ENCODE measurements at regions not wholly inside any gene's neighbourhood (a gene's known extent, or its start where the extent isn't known, plus 50 kb on each side); places are given as distances from the start of the nearest gene placed in this dataset.
"Not testable (repeated sequence)": the region's sequence is repeated elsewhere in the genome, so short reads cannot be mapped to it uniquely, and the experiment has no call there.

DNA sequence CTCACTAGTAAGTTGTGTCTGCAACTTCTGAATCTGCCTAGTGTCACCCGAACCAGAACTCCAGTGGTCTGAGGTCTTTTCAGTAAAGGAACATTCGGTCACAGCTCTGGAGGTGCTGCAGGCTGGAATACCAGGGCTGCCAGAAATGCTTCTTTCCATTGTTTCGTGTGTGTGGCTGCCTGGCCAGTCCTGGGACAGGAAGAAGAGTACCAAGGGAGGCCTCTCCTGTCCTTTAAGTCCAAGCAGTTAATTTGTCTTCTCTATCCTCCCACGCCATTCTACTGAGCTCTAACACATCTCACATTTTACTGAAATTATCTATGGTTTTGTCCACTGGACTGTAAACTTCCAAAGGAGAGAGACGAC, 196.0 kb downstream of the LNPK start:
- DNase-seq, result no peak
- no peaks in the 10 kb centered on the region for H3K36me3 ChIP-seq
- no peaks in the 10 kb centered on the region; the same call in 1 of the 2 replicates for H3K27me3 ChIP-seq
- no peaks in the 10 kb centered on the region for H3K9me3 ChIP-seq
- no peak overlapping the region for H3K4me3 ChIP-seq

DNA sequence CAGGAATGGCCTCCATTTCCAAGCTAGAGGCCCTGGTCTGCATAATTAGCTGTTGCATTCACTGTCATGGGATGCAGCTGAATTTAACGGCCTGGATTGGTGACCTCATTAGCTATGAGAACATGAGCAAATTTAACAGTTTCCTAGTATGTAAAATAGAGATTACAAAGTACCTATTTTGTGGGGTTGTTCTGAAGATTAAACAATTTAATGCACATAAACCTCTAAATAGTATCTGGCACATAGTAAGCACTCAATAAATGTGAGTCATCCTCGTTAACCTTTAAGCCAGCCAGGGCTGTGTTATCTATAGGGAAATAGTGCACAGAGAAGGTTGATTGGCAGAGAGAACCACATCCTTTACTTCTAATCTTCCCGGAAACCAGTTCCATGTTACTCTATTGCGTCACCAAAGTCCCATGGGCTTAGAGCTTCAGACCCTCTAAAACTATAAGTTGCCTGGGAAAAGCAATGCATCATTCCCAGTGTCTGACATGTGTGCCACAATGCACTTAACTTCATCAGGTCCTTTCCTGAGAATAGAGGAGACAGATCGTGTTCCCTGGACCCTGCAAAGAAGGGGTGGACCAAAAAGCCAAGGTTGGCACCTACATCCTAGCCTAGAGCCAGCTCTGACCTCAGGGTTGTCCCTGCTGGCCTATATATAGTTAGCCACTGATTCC, 196.5 kb downstream of the LNPK start:
- Histone ChIP-seq H3K9me3 (no peaks in the 10 kb centered on the region), H3K27me3 (no peaks in the 10 kb centered on the region; the same call in 1 of the 2 replicates), H3K36me3 (no peaks in the 10 kb centered on the region), H3K4me3 (no peak overlapping the region)
- DNase-seq, result no peak

DNA sequence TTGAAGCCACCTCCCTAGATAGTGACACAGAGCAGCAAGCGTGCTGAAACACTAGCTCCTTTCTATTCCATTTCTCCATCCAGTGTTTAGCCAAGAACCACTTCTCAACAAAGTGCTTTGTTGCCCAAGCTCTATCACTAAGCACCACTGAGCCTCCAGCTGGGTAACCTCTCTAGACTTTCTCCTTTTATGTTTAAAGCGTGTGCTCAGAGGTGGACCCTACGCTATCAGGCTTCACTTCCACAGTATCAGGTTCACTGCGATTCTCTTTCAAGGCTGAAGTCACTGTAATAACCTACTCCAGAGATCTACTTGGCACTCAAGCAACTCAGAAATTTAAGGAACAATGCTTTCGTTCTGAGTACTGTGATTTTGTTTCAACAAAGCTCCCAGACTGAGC, 197.9 kb downstream of the LNPK start:
- H3K36me3 ChIP-seq, result no peaks in the 10 kb centered on the region
- H3K27me3 ChIP-seq, result no peaks in the 10 kb centered on the region; the same call in 1 of the 2 replicates
- no peak for DNase-seq
- no peak overlapping the region for H3K4me3 ChIP-seq
- no peaks in the 10 kb centered on the region for H3K9me3 ChIP-seq

DNA sequence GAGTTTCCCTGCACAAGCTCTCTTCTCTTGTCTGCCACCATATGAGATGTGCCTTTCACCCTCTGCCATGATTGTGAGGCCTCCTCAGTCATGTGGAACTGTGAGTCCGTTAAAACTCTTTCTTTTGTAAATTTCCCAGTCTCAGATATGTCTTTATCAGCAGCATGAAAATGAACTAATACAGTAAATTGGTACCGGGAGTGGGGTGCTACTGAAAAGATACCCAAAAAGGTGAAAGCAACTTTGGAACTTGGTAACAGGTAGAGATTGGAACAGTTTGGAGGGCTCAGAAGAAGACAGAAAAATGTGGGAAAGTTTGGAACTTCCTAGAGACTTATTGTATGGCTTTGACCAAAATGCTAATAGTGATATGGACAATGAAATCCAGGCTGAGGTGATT, 205.6 kb downstream of the LNPK start:
- H3K27me3 ChIP-seq, H3K4me3 ChIP-seq, H3K36me3 ChIP-seq, DNase-seq: not testable (repeated sequence)
- H3K9me3 ChIP-seq, result peaks cover 14% of the 10 kb centered on the region

DNA sequence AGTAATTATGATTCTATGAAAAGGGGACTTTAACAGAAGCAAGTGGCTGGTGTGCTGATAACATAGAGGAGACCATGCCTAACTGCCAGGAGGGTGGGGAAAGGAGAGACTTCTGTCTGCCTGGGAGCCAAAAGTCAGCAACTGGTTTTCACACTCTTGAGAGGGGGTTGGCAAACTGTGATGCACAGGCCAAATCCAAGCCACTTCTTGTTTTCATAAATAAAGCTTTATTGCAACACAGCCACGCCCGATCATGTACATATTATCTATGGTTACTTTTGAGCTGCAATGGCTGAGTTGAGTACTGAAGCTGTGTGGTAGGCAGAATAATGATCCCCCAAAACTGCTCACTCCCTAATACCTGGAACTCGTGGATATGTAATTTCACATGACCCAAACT, 208.4 kb downstream of the LNPK start:
- no peak overlapping the region for H3K4me3 ChIP-seq
- H3K27me3 ChIP-seq, result no peaks in the 10 kb centered on the region
- no peaks in the 10 kb centered on the region for H3K36me3 ChIP-seq
- peaks cover 14% of the 10 kb centered on the region for H3K9me3 ChIP-seq
- no peak for DNase-seq

DNA sequence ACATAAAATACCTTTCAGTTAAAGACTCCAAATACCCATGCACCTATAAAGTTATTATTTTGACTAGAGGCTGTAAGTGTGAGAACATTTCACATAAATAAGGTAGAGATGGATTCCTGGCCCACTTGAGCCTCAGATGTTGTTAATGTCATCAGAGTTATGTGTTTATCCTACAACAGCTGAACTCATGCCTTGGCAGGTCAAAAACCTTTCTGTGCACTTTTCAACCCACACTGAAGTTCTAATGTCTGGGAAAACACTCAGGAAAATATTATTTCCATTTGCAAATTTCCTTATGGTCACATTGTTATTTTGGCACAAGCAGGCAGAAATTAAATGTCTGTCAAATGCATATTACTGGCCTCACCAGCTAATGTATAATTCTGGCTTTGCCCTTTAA, 209.2 kb downstream of the LNPK start:
- Histone ChIP-seq H3K27me3 (no peaks in the 10 kb centered on the region), H3K36me3 (no peaks in the 10 kb centered on the region), H3K4me3 (no peak overlapping the region), H3K9me3 (peaks cover 14% of the 10 kb centered on the region)
- no peak for DNase-seq

DNA sequence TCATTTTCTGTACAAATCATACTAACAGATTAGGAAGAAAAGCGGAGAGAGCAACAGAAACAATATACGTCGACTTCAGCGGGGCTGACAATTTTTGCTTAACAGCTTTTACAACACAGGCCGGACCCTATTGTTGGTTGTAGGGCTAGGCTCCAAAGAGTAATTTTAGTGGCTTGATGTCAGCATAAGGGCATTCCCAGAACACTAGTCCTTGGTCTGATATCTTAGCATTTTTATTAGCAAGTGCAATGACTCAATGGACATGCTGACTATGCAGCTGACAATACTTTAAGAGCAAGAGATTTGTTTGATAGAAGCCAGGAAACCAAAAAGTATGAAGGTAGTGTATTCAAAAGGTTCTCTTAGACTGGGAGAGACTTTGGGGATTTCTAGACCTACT, 209.9 kb downstream of the LNPK start:
- H3K4me3 ChIP-seq, result no peak overlapping the region
- DNase-seq, result no peak
- H3K36me3 ChIP-seq, result no peaks in the 10 kb centered on the region
- no peaks in the 10 kb centered on the region for H3K27me3 ChIP-seq
- peaks cover 14% of the 10 kb centered on the region for H3K9me3 ChIP-seq

DNA sequence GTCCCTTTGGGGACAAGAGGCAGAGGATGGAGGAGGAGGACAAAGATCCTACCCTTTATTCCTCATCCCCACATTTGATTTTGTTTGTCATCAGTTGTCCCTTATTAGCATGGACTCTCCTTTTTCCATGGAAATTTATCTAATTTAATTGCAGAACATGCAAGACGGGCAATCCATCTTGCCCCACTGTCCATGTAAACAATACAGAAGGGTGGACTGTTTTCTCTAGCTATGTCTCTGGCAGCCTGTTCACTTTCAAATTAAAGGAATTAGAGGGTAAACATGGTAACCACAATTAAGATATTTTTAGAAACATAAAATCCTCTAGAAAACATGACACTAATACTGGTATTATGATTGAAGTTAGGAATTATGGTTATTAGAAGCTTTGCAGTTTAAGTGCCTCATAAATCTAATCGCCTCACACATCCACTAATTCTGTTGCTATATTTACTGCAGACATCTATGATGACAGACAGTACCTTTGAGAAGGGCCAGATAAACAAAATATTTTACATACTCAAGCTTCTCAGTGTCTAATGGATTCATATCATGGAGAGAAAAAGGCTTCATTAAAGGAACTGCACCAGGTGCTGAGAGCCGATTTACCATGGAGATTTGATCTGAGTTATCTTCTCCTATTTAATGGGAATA, 215.5 kb downstream of the LNPK start:
- no peaks in the 10 kb centered on the region for H3K27me3 ChIP-seq
- DNase-seq, result no peak
- no peaks in the 10 kb centered on the region for H3K36me3 ChIP-seq
- no peaks in the 10 kb centered on the region for H3K9me3 ChIP-seq
- no peak overlapping the region for H3K4me3 ChIP-seq

DNA sequence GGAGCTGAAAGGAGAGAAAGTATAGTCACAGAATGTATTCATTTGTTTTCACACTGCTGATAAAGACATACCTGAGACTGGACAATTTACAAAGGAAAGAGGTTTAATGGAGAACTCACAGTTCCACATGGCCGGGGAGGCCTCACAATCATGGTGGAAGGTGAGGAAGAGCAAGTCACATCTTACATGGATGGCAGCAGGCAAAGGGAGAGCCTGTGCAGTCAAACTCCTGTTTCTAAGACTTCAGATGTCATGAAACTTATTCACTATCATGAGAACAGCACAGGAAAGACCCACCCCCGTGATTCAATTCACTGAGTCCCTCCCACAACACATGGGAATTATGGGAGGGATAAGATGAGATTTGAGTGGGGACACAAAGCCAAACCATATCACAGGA, 224.7 kb downstream of the LNPK start:
- not testable (repeated sequence) for H3K36me3 ChIP-seq, H3K27me3 ChIP-seq, H3K4me3 ChIP-seq, H3K9me3 ChIP-seq, DNase-seq

DNA sequence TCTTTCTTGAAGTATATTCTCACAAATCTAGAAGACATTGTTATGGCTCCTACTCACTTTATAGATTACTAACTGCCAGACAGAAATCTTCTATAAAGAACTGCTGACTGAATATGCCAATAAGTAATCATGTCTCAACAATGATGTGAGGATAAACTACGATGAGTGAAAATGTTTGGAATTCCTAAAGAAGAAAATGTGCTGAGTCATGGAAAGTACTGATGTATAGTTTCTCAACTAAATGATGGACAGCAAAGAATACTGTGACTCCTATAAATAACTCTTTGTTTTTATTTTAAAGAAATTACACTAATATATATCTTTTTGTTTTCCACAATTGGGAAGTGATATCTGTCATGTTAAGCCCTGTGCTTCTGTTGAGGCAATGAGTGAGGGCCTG, 232.9 kb downstream of the LNPK start:
- Histone ChIP-seq H3K4me3 (no peak overlapping the region), H3K36me3 (no peaks in the 10 kb centered on the region), H3K9me3 (peaks cover 4% of the 10 kb centered on the region; the same call in 1 of the 2 replicates), H3K27me3 (no peaks in the 10 kb centered on the region)
- no peak for DNase-seq

DNA sequence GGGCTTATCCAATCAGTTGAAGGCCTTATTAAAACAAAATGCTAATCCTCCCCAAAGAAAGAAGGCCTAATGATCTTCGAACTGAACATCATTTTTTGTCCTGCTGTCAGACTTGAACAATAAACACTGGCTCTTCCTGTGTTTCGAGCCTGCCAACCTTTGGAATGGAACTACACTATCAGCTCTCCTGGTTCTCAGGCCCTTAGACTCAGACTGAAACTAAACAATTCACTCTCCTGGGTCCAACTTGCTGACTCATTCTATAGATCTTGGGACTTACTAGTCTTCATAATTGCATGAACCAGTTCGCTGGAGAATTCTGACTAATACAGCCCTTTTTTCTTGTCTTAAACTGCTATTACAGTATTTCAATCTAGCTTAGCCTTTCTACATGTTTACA, 235.2 kb downstream of the LNPK start:
- Histone ChIP-seq H3K27me3 (no peaks in the 10 kb centered on the region), H3K9me3 (peaks cover 4% of the 10 kb centered on the region; the same call in 1 of the 2 replicates)
- DNase-seq, result peak; percentile 36

DNA sequence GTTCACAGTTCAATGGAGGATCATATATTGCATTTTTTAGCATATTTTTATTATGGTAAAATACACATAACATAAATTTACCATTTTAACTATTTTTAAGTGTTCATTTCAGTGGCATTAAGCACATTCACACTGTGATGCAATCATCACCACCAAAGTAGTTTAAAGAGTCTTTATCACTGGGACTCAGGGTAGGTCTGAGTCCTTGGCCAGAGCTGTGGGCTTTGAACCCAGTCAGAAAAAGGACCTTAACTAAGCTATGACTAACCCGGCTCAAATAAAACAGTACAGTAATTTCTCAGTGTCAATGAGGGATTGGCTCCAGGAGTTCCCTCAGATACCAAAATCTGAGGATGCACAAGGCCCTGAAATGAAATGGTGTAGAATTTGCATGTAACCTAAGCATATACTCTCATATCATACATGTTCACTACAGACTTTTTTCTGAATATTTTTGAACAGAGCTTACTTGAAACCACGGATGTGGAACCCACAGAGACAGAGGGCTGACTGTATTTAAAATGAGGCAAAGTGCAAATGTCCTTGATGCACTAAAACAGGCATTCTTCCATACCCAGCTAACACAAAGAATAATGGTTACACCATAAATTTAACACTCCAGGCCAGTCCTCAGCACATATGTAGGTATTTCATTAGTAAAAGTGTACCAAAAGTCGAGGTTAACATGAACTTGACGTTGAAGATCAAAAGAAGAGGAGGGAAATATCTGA, 246.2 kb downstream of the LNPK start:
- H3K9me3 ChIP-seq, result no peaks in the 10 kb centered on the region
- H3K36me3 ChIP-seq, result no peaks in the 10 kb centered on the region
- no peak for DNase-seq
- H3K4me3 ChIP-seq, result no peak overlapping the region
- no peaks in the 10 kb centered on the region for H3K27me3 ChIP-seq

More for the DNA sequence above, 235.2 kb downstream of the LNPK start:
- Histone ChIP-seq H3K4me3 (no peak overlapping the region), H3K36me3 (no peaks in the 10 kb centered on the region)

DNA sequence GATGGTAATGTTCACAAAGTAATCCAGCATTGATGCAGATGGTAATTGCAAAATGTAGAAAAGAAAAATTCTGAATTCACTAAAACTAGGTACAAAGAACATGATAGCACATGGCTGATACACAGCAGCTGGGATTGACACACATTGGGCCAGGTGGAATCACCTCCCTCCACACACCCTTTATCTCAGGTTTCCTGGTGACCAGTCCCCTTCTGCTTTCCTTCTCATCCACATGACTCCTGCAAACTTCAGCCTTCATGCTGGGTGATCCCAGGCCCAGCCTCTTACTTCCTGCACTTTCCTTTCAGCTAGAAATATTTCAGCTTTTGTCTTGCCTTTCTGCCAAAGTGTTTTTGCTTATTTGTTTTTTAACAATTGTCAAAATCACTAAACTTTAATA, 246.9 kb downstream of the LNPK start:
- Histone ChIP-seq H3K27me3 (no peaks in the 10 kb centered on the region), H3K4me3 (no peak overlapping the region), H3K9me3 (no peaks in the 10 kb centered on the region), H3K36me3 (no peaks in the 10 kb centered on the region)
- no peak for DNase-seq

DNA sequence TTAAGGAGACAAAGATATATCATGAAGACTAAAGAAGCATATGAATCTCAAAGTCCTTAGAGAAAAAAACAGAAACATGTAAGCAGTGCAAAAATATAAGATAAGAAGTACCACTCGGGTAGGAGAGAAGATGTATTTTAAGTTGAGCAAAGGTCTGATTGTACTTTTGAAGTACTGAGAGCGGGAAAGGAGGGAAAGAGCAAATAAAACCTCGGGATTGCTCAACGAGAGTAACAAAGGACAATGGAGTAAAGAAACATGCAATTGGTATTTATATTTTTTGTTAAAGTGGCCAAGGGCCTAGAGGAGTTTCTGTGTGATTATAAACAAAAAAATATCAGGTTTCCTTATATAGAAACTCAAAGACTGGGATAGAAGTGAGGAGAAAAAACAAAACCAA, 251.9 kb downstream of the LNPK start:
- H3K4me3 ChIP-seq, result no peak overlapping the region
- no peaks in the 10 kb centered on the region for H3K36me3 ChIP-seq
- no peak for DNase-seq
- H3K9me3 ChIP-seq, result no peaks in the 10 kb centered on the region
- H3K27me3 ChIP-seq, result no peaks in the 10 kb centered on the region

DNA sequence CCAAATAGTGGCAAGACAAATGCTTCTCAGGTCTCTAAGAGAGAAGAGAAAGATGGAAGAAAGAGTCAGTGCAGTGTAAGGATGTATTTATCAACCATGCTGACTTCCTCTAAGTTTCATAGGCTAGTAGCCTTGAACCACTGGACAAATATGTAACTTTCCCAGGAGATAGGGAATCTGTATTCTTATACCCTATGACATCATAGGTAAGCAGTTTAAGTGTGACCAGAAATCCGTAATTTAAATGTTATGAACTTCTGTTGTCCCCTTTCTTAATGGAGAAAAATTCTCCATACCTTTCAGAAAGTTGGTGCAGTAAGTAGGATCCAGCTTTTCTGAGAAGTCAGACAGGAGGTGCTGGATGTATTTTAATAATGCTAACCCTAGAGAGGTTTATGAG, 256.2 kb downstream of the LNPK start:
- no peaks in the 10 kb centered on the region for H3K9me3 ChIP-seq
- no peak for DNase-seq
- H3K27me3 ChIP-seq, result no peaks in the 10 kb centered on the region
- no peaks in the 10 kb centered on the region for H3K36me3 ChIP-seq
- no peak overlapping the region for H3K4me3 ChIP-seq

DNA sequence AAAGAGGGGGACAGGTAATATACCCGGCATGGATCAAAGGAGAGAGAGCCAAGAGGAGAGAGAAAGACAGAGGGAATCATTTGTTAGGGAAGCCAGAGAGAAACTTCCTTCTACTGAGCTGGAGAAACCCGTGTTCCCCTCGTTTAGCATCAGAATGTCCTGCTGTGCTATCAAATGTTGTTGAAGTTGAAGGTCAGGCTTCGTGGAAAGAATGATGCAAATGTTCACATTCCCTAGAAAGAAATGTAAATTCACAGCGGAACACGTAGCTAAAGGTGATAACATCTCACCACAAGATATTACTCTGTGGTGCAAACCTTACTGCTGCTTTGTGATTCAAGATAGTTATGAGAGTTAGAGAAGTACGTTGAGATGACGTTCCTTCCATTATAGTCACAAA, 258.1 kb downstream of the LNPK start:
- Histone ChIP-seq H3K27me3 (no peaks in the 10 kb centered on the region), H3K9me3 (no peaks in the 10 kb centered on the region), H3K36me3 (no peaks in the 10 kb centered on the region), H3K4me3 (no peak overlapping the region)
- no peak for DNase-seq

DNA sequence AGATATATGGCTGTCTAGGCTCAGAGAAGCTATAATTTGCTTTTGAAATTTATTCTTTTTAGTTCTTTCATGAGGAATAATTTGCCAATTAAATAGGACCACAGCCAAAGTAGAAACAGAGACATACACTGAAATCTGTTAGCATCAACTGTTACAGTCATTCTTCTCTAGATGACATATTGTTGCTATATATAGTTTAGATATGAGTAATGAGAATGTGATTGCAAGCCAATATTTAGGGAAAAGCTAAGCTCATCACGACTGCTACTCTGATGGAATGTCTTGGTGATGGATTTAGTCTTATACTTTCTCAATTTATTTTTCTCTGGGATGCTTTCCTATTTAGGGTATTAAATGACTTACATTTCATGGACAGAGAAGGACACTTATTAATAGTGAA, 259.1 kb downstream of the LNPK start:
- Histone ChIP-seq H3K4me3 (no peak overlapping the region), H3K27me3 (no peaks in the 10 kb centered on the region), H3K36me3 (no peaks in the 10 kb centered on the region), H3K9me3 (no peaks in the 10 kb centered on the region)
- DNase-seq, result no peak

DNA sequence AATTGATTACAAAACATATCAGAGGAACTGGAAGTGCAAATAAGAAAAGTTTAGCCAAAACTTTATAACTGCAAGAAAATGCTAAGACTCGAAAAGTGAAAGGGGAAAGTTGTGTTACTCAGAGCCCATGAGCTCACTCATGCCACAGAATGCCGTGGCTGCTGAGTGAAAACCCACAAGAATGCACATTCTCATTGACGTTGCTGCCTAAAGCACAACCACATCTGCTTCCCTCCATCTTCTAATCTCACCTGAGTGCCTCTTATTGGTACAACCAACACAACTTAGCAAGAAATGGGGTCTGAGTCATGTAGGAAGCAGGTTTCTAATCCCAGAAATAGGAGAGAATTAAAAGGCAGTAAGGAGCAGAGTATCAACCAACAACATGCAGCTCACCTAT, 259.7 kb downstream of the LNPK start:
- H3K27me3 ChIP-seq, result no peaks in the 10 kb centered on the region
- no peaks in the 10 kb centered on the region for H3K36me3 ChIP-seq
- H3K4me3 ChIP-seq, result no peak overlapping the region
- H3K9me3 ChIP-seq, result no peaks in the 10 kb centered on the region
- peak; percentile 42 for DNase-seq

All from MG63 (cell line).